GM12878 (cell line): ENCODE measurements at regions not wholly inside any gene's neighbourhood (a gene's known extent, or its start where the extent isn't known, plus 50 kb on each side); places are given as distances from the start of the nearest gene placed in this dataset.

ENCODE experiments used
- ATAC-seq: fragments of 200-7000 bp; cut with Tn5 transposase; 3 replicates; pipeline ENCODE4 v1.9.1; 2020; ENCODE audit warnings: mild to moderate bottlenecking, moderate library complexity
- BruUV-seq: library from RNA; stranded (reverse); fragments of 400-500 nt; replicated peaks from 2 replicates; lab custom pipeline; 2021; lab: Mats Ljungman, UMichigan
- CTCF ChIA-PET: fragments of 300-600 bp; sonication (Branson Sonifier 250); formaldehyde crosslinking; extraction: SDS; loops from one replicate; lab custom pipeline; 2021; ENCODE audit warnings: inconsistent platforms; lab: Yijun Ruan, JAX
- POLR2A ChIA-PET: fragments of 350-600 bp; formaldehyde crosslinking; extraction: SDS; loops from one replicate; lab custom pipeline; 2021; ENCODE audit warnings: inconsistent platforms; lab: Charles Lee
- RAD21 ChIA-PET: fragments of 300-600 bp; sonication (Branson Sonifier 250); formaldehyde crosslinking; loops from one replicate; lab custom pipeline; 2023; ENCODE audit warnings: antibody characterized with exemption; ENCODE audit not compliant: unreplicated experiment; lab: Charles Lee
- SMC1A ChIA-PET: fragments of 300-600 bp; sonication (Branson Sonifier 250); formaldehyde crosslinking; loops from one replicate; lab custom pipeline; 2023; ENCODE audit not compliant: unreplicated experiment, uncharacterized antibody; lab: Charles Lee
- DNase-seq: peaks from one replicate; pipeline ENCODE4 v3.0.0-alpha.2; 2011; ENCODE audit warnings: low read depth, low spot score
- FAIRE-seq: peaks from 3 replicates; lab custom pipeline; 2011; peaks lifted over from hg19 to GRCh38; lab: Jason Lieb, UNC
- H2AFZ ChIP-seq: 2 replicates; pipeline ENCODE4 v1.6.0; 2011; ENCODE audit warnings: low read depth, low read length, control low read depth; ENCODE audit not compliant: control insufficient read depth
- H3K27ac ChIP-seq: 2 replicates; pipeline ENCODE4 v1.5.1; 2011; ENCODE audit warnings: control low read depth; ENCODE audit not compliant: control insufficient read depth, insufficient read depth
- H3K27me3 ChIP-seq, 2 experiments: replicated peaks in 1 of 2; 2 replicates each; pipeline versions ENCODE4 v1.6.0 to v1.6.1; 2011; ENCODE audit warnings: low read length in 1 of 2; ENCODE audit not compliant: control insufficient read depth in 2 of 2, insufficient read depth in 2 of 2
- H3K36me3 ChIP-seq, 2 experiments: 2 replicates each; pipeline ENCODE4 v1.5.1; 2011; ENCODE audit warnings: low read length in 1 of 2; ENCODE audit not compliant: control insufficient read depth in 2 of 2, insufficient read depth in 2 of 2
- H3K4me1 ChIP-seq: 2 replicates; pipeline ENCODE4 v1.6.1; 2011; ENCODE audit warnings: mild to moderate bottlenecking, low read length, moderate library complexity, mixed read lengths; ENCODE audit not compliant: control insufficient read depth, insufficient read depth
- H3K4me2 ChIP-seq: 2 replicates; pipeline ENCODE4 v1.6.0; 2011; ENCODE audit warnings: control low read depth; ENCODE audit not compliant: control insufficient read depth, insufficient read depth
- H3K4me3 ChIP-seq: fragments of 200-600 bp; sonication (generic); 2 replicates; pipeline ENCODE4 v1.5.1; 2016
- H3K79me2 ChIP-seq: 2 replicates; pipeline ENCODE4 v1.6.0; 2011; ENCODE audit warnings: low read length; ENCODE audit not compliant: control insufficient read depth, insufficient read depth
- H3K9ac ChIP-seq: 2 replicates; pipeline ENCODE4 v1.8.0; 2011; ENCODE audit warnings: low read length, control low read depth, mixed read lengths; ENCODE audit not compliant: control insufficient read depth, insufficient read depth
- H3K9me3 ChIP-seq: replicated peaks from 3 replicates; pipeline ENCODE4 v1.5.1; 2011; ENCODE audit warnings: mild to moderate bottlenecking, low read length; ENCODE audit not compliant: control insufficient read depth, insufficient read depth
- H4K20me1 ChIP-seq: 2 replicates; pipeline ENCODE4 v1.6.0; 2011; ENCODE audit not compliant: control insufficient read depth, insufficient read depth
- ATF3 ChIP-seq: IDR thresholded peaks from 2 replicates; pipeline ENCODE4 v1.6.1; 2011; ENCODE audit warnings: low read depth, mild to moderate bottlenecking, low read length, moderate library complexity, borderline replicate concordance; ENCODE audit errors: extremely low read depth
- BRCA1 ChIP-seq: IDR thresholded peaks from 2 replicates; pipeline ENCODE4 v1.6.1; 2011; ENCODE audit warnings: low read depth, low read length, improper control_type of control experiment
- E2F4 ChIP-seq: IDR thresholded peaks from 2 replicates; pipeline ENCODE4 v1.6.1; 2012; ENCODE audit warnings: low read depth, low read length, improper control_type of control experiment
- E4F1 ChIP-seq: fragments of 450-650 bp; IDR thresholded peaks from 2 replicates; pipeline ENCODE4 v1.6.1; 2018; ENCODE audit warnings: borderline replicate concordance, mild to moderate bottlenecking; ENCODE audit not compliant: partially characterized antibody
- ETV6 ChIP-seq, 2 experiments: fragments of 450-650 bp in 1 of 2; IDR thresholded peaks in 1 of 2; conservative IDR thresholded peaks in 1 of 2; 2 replicates each; pipeline ENCODE4 v1.6.1; 2014; ENCODE audit warnings: antibody characterized with exemption in 1 of 2, borderline replicate concordance in 1 of 2, low read depth in 1 of 2, mild to moderate bottlenecking in 1 of 2, moderate library complexity in 1 of 2
- HDAC2 ChIP-seq: fragments of 200-600 bp; sonication (generic); IDR thresholded peaks from 2 replicates; pipeline ENCODE4 v1.6.1; 2017
- MAX ChIP-seq: IDR thresholded peaks from 2 replicates; pipeline ENCODE4 v1.6.1; 2012; ENCODE audit warnings: low read depth, low read length, improper control_type of control experiment
- MTA2 ChIP-seq: fragments of 450-650 bp; IDR thresholded peaks from 2 replicates; pipeline ENCODE4 v1.6.1; 2016; ENCODE audit warnings: low read depth, mild to moderate bottlenecking, moderate library complexity
- NBN ChIP-seq: fragments of 450-650 bp; IDR thresholded peaks from 2 replicates; pipeline ENCODE4 v1.6.1; 2016
- NFIC ChIP-seq: IDR thresholded peaks from 2 replicates; pipeline ENCODE4 v1.6.1; 2012; ENCODE audit warnings: low read depth, mild to moderate bottlenecking, inconsistent platforms, low read length, moderate library complexity
- NRF1 ChIP-seq: conservative IDR thresholded peaks from 2 replicates; pipeline ENCODE4 v1.6.1; 2011; ENCODE audit warnings: mild to moderate bottlenecking, low read depth, low read length, improper control_type of control experiment
- PAX8 ChIP-seq: fragments of 450-650 bp; IDR thresholded peaks from 2 replicates; pipeline ENCODE4 v1.6.1; 2017; ENCODE audit warnings: mild to moderate bottlenecking, moderate library complexity
- ZNF622 ChIP-seq: fragments of 450-650 bp; IDR thresholded peaks from 2 replicates; pipeline ENCODE4 v1.6.1; 2017; ENCODE audit warnings: mild to moderate bottlenecking, inconsistent platforms
- ZZZ3 ChIP-seq: IDR thresholded peaks from 2 replicates; pipeline ENCODE4 v1.6.1; 2011; ENCODE audit warnings: low read depth; ENCODE audit not compliant: control insufficient read depth, insufficient read length
- WGBS: methylation state at CpG from one replicate; pipeline ENCODE4 v1.1.6; 2016; ENCODE audit warnings: low lambda C conversion rate; ENCODE audit not compliant: insufficient replicate concordance, insufficient coverage; ENCODE audit errors: missing lambda C conversion rate; 5-methylcytosine and 5-hydroxymethylcytosine counted together
- in situ Hi-C: fragments of 300-500 bp; cut with MboI; formaldehyde crosslinking; loops from 9 replicates; pipeline ENCODE4 v1.14.3; 2018; ENCODE audit warnings: mixed read lengths
- intact Hi-C: fragments of 100-400 bp; cut with micrococcal nuclease; formaldehyde crosslinking; loops from one replicate; pipeline ENCODE4 v1.14.2; 2022; ENCODE audit not compliant: unreplicated experiment

- SMC1A ChIA-PET = interaction anchor here (0.7 kb wide), 1 partner anchor 17 kb away, joined by 3 read pairs; no protein-coding TSS in a partner anchor
- intact Hi-C loops = no loop called here
- CTCF ChIA-PET = no interaction called here
- ATAC-seq = no peak
- no TSS peak for BruUV-seq
- RAD21 ChIA-PET = no interaction called here
- no peak for TF ChIP-seq NFIC
- no peak for TF ChIP-seq NBN
- no peak for TF ChIP-seq ZZZ3
- TF ChIP-seq ATF3 = no peak
- no peak for TF ChIP-seq E2F4
- no peak for TF ChIP-seq MTA2
- no peak for TF ChIP-seq MAX
- TF ChIP-seq NRF1 = no peak
- no peak for TF ChIP-seq HDAC2
- TF ChIP-seq PAX8 = no peak
- TF ChIP-seq ETV6 (conservative IDR thresholded peaks at IDR 0.05 in 1 of 2, IDR thresholded peaks at IDR 0.05 in 1 of 2; ENCODE audit: borderline replicate concordance in 1 of 2, low read depth in 1 of 2) = no peak
- no peak for TF ChIP-seq ZNF622
- TF ChIP-seq BRCA1 = no peak
- no peak for TF ChIP-seq E4F1
- H2AFZ ChIP-seq = no peak overlapping the region
- DNase-seq = no peak
- in situ Hi-C loops = no loop called here
- H3K4me3 ChIP-seq = no peak overlapping the region
- H3K27ac ChIP-seq = no peak overlapping the region
- H3K79me2 ChIP-seq = no peaks in the 10 kb centered on the region
- FAIRE-seq = no peak
- 0% methylated on average over 1 of the region's 1 CpG for WGBS
- no peaks in the 10 kb centered on the region for H3K9me3 ChIP-seq
- no peak overlapping the region for H3K4me2 ChIP-seq
- H4K20me1 ChIP-seq = no peaks in the 10 kb centered on the region
- POLR2A ChIA-PET = no interaction called here
- H3K4me1 ChIP-seq = no peaks in the 10 kb centered on the region
- H3K9ac ChIP-seq = no peak overlapping the region
- H3K27me3 ChIP-seq = no peaks in the 10 kb centered on the region
- no peaks in the 10 kb centered on the region for H3K36me3 ChIP-seq
Observed at GRCh38 chr14:43677581-43677980, 829.5 kb downstream of the FSCB start.
